ENCODE measurements at regions not wholly inside any gene's neighbourhood (a gene's known extent, or its start where the extent isn't known, plus 50 kb on each side); places are given as distances from the start of the nearest gene placed in this dataset.

DNA sequence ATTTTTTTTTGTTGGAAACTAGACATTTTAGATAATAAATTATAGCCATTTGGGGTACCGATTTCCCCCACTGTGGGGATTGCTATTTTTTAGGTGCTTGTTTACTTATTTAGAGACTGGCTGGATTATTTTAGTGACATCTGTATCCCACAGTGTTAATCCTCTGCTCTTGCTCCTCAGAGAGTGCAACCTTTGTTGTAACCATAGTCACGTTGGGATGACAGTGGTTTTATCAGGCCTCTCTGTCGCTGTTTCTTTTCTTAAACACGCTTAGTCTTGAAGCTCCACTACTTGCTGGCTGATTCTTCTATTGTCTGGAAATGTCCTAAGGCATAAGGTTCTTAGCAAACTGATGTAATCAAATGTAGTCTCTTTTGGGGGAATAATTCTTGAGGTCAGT is 451.6 kb upstream of the SEMA6D start:
- TF ChIP-seq, protein P1, sequence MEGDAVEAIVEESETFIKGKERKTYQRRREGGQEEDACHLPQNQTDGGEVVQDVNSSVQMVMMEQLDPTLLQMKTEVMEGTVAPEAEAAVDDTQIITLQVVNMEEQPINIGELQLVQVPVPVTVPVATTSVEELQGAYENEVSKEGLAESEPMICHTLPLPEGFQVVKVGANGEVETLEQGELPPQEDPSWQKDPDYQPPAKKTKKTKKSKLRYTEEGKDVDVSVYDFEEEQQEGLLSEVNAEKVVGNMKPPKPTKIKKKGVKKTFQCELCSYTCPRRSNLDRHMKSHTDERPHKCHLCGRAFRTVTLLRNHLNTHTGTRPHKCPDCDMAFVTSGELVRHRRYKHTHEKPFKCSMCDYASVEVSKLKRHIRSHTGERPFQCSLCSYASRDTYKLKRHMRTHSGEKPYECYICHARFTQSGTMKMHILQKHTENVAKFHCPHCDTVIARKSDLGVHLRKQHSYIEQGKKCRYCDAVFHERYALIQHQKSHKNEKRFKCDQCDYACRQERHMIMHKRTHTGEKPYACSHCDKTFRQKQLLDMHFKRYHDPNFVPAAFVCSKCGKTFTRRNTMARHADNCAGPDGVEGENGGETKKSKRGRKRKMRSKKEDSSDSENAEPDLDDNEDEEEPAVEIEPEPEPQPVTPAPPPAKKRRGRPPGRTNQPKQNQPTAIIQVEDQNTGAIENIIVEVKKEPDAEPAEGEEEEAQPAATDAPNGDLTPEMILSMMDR (IDR thresholded peaks at IDR 0.05; ENCODE audit: low read length), result no peak
- TF ChIP-seq EZH2 (optimal IDR thresholded peaks at IDR 0.05; ENCODE audit: low read depth, low read length), result no peak
- no peak for TF ChIP-seq EZH2phosphoT487 (IDR thresholded peaks at IDR 0.05; ENCODE audit: low read length)

Data from MM.1S (cell line).